B cell (primary cell): ENCODE measurements at regions not wholly inside any gene's neighbourhood (a gene's known extent, or its start where the extent isn't known, plus 50 kb on each side); places are given as distances from the start of the nearest gene placed in this dataset.

Source experiments
- ATAC-seq: fragments of 200-7000 bp; cut with Tn5 transposase; one replicate; pipeline ENCODE4 v1.10.0; 2021; ENCODE audit warnings: low read depth, mild to moderate bottlenecking, moderate number of reproducible peaks, moderate library complexity
- CTCF ChIA-PET: fragments of 350-600 bp; sonication (Branson Sonifier 250); formaldehyde crosslinking; loops from one replicate; lab custom pipeline; 2021; ENCODE audit warnings: antibody characterized with exemption, inconsistent platforms; lab: Charles Lee
- POLR2A ChIA-PET: fragments of 350-600 bp; sonication (Branson Sonifier 250); formaldehyde crosslinking; loops from one replicate; lab custom pipeline; 2021; ENCODE audit warnings: antibody characterized with exemption; lab: Charles Lee
- DNase-seq: peaks from one replicate; pipeline ENCODE4 v3.0.0; 2013
- H2AFZ ChIP-seq: 2 replicates; pipeline ENCODE4 v1.6.1; 2012; ENCODE audit warnings: mild to moderate bottlenecking, low read depth, low read length; ENCODE audit not compliant: insufficient read depth, poor library complexity, severe bottlenecking
- H3K27ac ChIP-seq, 2 donors: 1 replicate in 1 of 2; 2 replicates in 1 of 2; pipeline ENCODE4 v1.5.1; 2012 to 2013; ENCODE audit warnings: low read length in 2 of 2, mild to moderate bottlenecking in 2 of 2, moderate library complexity in 1 of 2
- H3K27me3 ChIP-seq, 4 experiments: fragments of 200-600 bp in 1 of 4; sonication (generic) in 1 of 4; replicated peaks in 1 of 4; 1 replicate in 2 of 4; 2 replicates in 2 of 4; pipeline versions ENCODE4 v1.6.1 to v1.7.0; 2013 to 2016; ENCODE audit warnings: low read length in 3 of 4, mild to moderate bottlenecking in 2 of 4, mixed read lengths in 1 of 4, moderate library complexity in 1 of 4; ENCODE audit not compliant: insufficient read depth in 4 of 4, control insufficient read depth in 3 of 4; ENCODE audit errors: control extremely low read depth in 1 of 4
- H3K36me3 ChIP-seq, 2 experiments: replicated peaks in 1 of 2; 1 replicate in 1 of 2; 2 replicates in 1 of 2; pipeline versions ENCODE4 v1.6.1 to v1.7.1; 2013; ENCODE audit warnings: low read length in 1 of 2; ENCODE audit not compliant: insufficient read depth in 2 of 2, control insufficient read depth in 1 of 2; ENCODE audit errors: control extremely low read depth in 1 of 2, extremely low read depth in 1 of 2
- H3K4me1 ChIP-seq, 2 donors: fragments of 200-600 bp in 1 of 2; sonication (generic) in 1 of 2; 1 replicate in 1 of 2; 2 replicates in 1 of 2; pipeline versions ENCODE4 v1.5.1 to v1.6.1; 2013 to 2017; ENCODE audit warnings: low read length in 2 of 2; ENCODE audit not compliant: control insufficient read depth in 2 of 2, insufficient read depth in 2 of 2
- H3K4me2 ChIP-seq: replicated peaks from 2 replicates; pipeline ENCODE3; 2012; ENCODE audit warnings: mild to moderate bottlenecking, low read depth, low read length; ENCODE audit not compliant: poor library complexity, severe bottlenecking
- H3K4me3 ChIP-seq, 5 experiments: fragments of 200-600 bp in 1 of 5; sonication (generic) in 1 of 5; 1 replicate in 3 of 5; 2 replicates in 2 of 5; pipeline versions ENCODE4 v1.5.1 to v1.7.0; 2011 to 2016; ENCODE audit warnings: low read length in 4 of 5, mild to moderate bottlenecking in 4 of 5, low read depth in 2 of 5, control low read depth in 1 of 5, moderate library complexity in 1 of 5; ENCODE audit not compliant: insufficient read depth in 1 of 5; ENCODE audit errors: control extremely low read depth in 1 of 5, extremely low read depth in 1 of 5
- H3K79me2 ChIP-seq: fragments of 200-600 bp; sonication (generic); one replicate; pipeline ENCODE4 v1.6.0; 2016; ENCODE audit warnings: low read length; ENCODE audit not compliant: control insufficient read depth, insufficient read depth
- H3K9ac ChIP-seq: fragments of 200-600 bp; sonication (generic); 2 replicates; pipeline ENCODE4 v1.6.1; 2017; ENCODE audit warnings: mild to moderate bottlenecking, low read length, moderate library complexity
- H3K9me3 ChIP-seq, 3 donors: one replicate each; pipeline versions ENCODE4 v1.6.1 to v1.7.1; 2013; ENCODE audit warnings: low read length in 2 of 3; ENCODE audit not compliant: control insufficient read depth in 2 of 3, insufficient read depth in 1 of 3; ENCODE audit errors: control extremely low read depth in 1 of 3
- H4K20me1 ChIP-seq: 2 replicates; pipeline ENCODE4 v1.6.0; 2012; ENCODE audit warnings: mild to moderate bottlenecking, low read length; ENCODE audit not compliant: insufficient read depth, control insufficient read depth, poor library complexity, severe bottlenecking
- H3K27ac Mint-ChIP-seq: one replicate; pipeline ENCODE4 v1.8.0; 2021; ENCODE audit warnings: mixed read lengths
- H3K27me3 Mint-ChIP-seq: one replicate; pipeline ENCODE4 v1.8.0; 2021; ENCODE audit warnings: mixed read lengths
- H3K4me1 Mint-ChIP-seq: one replicate; pipeline ENCODE4 v1.8.0; 2021; ENCODE audit warnings: mixed read lengths
- H3K4me3 Mint-ChIP-seq: one replicate; pipeline ENCODE4 v1.8.0; 2021; ENCODE audit warnings: mixed read lengths
- H3K9me3 Mint-ChIP-seq: one replicate; pipeline ENCODE4 v1.8.0; 2022; ENCODE audit warnings: mixed read lengths; ENCODE audit not compliant: insufficient read depth
- CTCF ChIP-seq: fragments of 200-600 bp; IDR thresholded peaks from one replicate; pipeline ENCODE4 v1.8.0; 2022; ENCODE audit warnings: antibody characterized with exemption, mild to moderate bottlenecking
- EZH2 ChIP-seq: IDR thresholded peaks from 2 replicates; pipeline ENCODE4 v1.6.1; 2012; ENCODE audit warnings: borderline replicate concordance, low read depth, mild to moderate bottlenecking, moderate library complexity, low read length; ENCODE audit not compliant: insufficient read depth, poor library complexity, severe bottlenecking
- WGBS: methylation state at CpG from one replicate; pipeline ENCODE4 v1.1.5; 2013; ENCODE audit warnings: missing lambda C conversion rate; ENCODE audit not compliant: insufficient coverage; 5-methylcytosine and 5-hydroxymethylcytosine counted together
- intact Hi-C: fragments of 100-400 bp; cut with micrococcal nuclease; formaldehyde crosslinking; loops from one replicate; pipeline ENCODE4 v1.10.0; 2022

GRCh38 chr20:57857969-57858368 lies 148.2 kb upstream of the PMEPA1 start:
- WGBS: no CpG with 5 or more reads among the region's 2 CpGs
- intact Hi-C loops: no loop called here
- Mint-ChIP-seq H3K27ac (no peak overlapping the region), H3K4me1 (no peaks in the 10 kb centered on the region), H3K9me3 (no peaks in the 10 kb centered on the region), H3K4me3 (no peak overlapping the region), H3K27me3 (peaks cover 27% of the 10 kb centered on the region)
- no peaks in the 10 kb centered on the region for H3K79me2 ChIP-seq
- H3K4me3 ChIP-seq: no peak overlapping the region
- CTCF ChIA-PET: no interaction called here
- H3K36me3 ChIP-seq: no peaks in the 10 kb centered on the region
- H4K20me1 ChIP-seq: no peaks in the 10 kb centered on the region
- TF ChIP-seq CTCF: no peak
- no peak for TF ChIP-seq EZH2
- peaks cover 0 to 6% (median 1%) of the 10 kb centered on the region in 4 experiments for H3K27me3 ChIP-seq
- no peak overlapping the region for H3K4me2 ChIP-seq
- H3K9ac ChIP-seq: no peak overlapping the region
- H3K4me1 ChIP-seq: no peaks in the 10 kb centered on the region
- POLR2A ChIA-PET: no interaction called here
- H2AFZ ChIP-seq: no peak overlapping the region
- DNase-seq (no peak), ATAC-seq (no peak)
- H3K27ac ChIP-seq: no peak overlapping the region
- H3K9me3 ChIP-seq: no peaks in the 10 kb centered on the region

GRCh38 chr20:57857118-57857517 lies 147.3 kb upstream of the PMEPA1 start:
- TF ChIP-seq CTCF (no peak), EZH2 (no peak)
- H3K79me2 ChIP-seq: no peaks in the 10 kb centered on the region
- POLR2A ChIA-PET: no interaction called here
- CTCF ChIA-PET: interaction anchor here (1.2 kb wide), 1 partner anchor 203 kb away, joined by 4 read pairs; no protein-coding TSS in a partner anchor
- no peaks in the 10 kb centered on the region for H3K9me3 ChIP-seq
- H3K4me3 ChIP-seq: no peak overlapping the region
- peaks cover 0 to 6% (median 1%) of the 10 kb centered on the region in 4 experiments for H3K27me3 ChIP-seq
- no peaks in the 10 kb centered on the region for H3K36me3 ChIP-seq
- intact Hi-C loops: no loop called here
- H3K4me1 ChIP-seq: no peaks in the 10 kb centered on the region
- Mint-ChIP-seq H3K4me1 (no peaks in the 10 kb centered on the region), H3K4me3 (no peak overlapping the region), H3K27ac (no peak overlapping the region), H3K27me3 (peaks cover 27% of the 10 kb centered on the region), H3K9me3 (no peaks in the 10 kb centered on the region)
- no peak overlapping the region for H2AFZ ChIP-seq
- H4K20me1 ChIP-seq: no peaks in the 10 kb centered on the region
- WGBS: 62% methylated on average over 2 of the region's 2 CpGs
- DNase-seq (no peak), ATAC-seq (no peak)
- H3K4me2 ChIP-seq: no peak overlapping the region
- H3K9ac ChIP-seq: no peak overlapping the region
- H3K27ac ChIP-seq: no peak overlapping the region
